Right atrium auricular region (tissue), 2 donors: ENCODE measurements at regions not wholly inside any gene's neighbourhood (a gene's known extent, or its start where the extent isn't known, plus 50 kb on each side); places are given as distances from the start of the nearest gene placed in this dataset.

Experiments used
- DNase-seq: peaks from one replicate; pipeline ENCODE4 v3.0.0-alpha.2; 2019; ENCODE audit warnings: low spot score
- H3K27ac ChIP-seq, 2 donors: fragments of 200-600 bp; sonication (generic); 1 replicate in 1 of 2; 2 replicates in 1 of 2; pipeline ENCODE4 v1.5.1; 2016 to 2019
- H3K27me3 ChIP-seq, 2 donors: fragments of 200-600 bp; sonication (generic); one replicate each; pipeline versions ENCODE4 v1.5.1 to v1.6.0; 2017 to 2019
- H3K36me3 ChIP-seq: fragments of 200-600 bp; sonication (generic); one replicate; pipeline ENCODE4 v1.5.1; 2016
- H3K4me1 ChIP-seq, 2 donors: fragments of 200-600 bp; sonication (generic); one replicate each; pipeline versions ENCODE4 v1.5.1 to v1.6.0; 2017 to 2019
- H3K4me3 ChIP-seq, 2 donors: fragments of 200-600 bp; sonication (generic); 1 replicate in 1 of 2; 2 replicates in 1 of 2; pipeline ENCODE4 v1.5.1; 2017 to 2019; ENCODE audit warnings: mild to moderate bottlenecking in 1 of 2, moderate library complexity in 1 of 2
- H3K9me3 ChIP-seq, 2 donors: fragments of 200-600 bp; sonication (generic); one replicate each; pipeline ENCODE4 v1.5.1; 2019
- TF ChIP-seq, protein P1 (sequence below), 2 donors: fragments of 200-600 bp; sonication (generic); IDR thresholded peaks; one replicate each; pipeline ENCODE4 v1.5.1; 2019; ENCODE audit warnings: antibody characterized with exemption in 2 of 2

DNA sequence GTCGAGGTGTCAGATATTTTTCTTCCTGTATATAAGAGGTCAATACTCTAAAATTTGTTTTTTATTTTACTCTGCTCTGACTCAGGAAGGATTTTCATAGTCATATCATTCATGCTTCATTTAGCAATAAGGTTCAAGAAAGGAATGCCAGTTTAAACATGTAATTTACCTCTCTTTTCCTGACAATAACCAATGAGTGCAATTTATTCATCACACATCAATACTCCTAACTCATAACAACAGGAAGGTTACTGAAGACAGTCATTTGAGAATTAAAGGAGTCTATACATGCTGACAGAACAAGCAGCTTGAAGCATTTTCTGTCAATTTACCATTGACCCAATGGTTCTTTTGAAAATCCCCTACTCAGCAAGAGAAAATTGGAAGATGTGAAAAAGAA lies 190.3 kb upstream of the RPS6KA3 start:
- no peaks in the 10 kb centered on the region for H3K27me3 ChIP-seq
- no peaks in the 10 kb centered on the region for H3K36me3 ChIP-seq
- H3K9me3 ChIP-seq, result no peaks in the 10 kb centered on the region
- no peak overlapping the region for H3K4me3 ChIP-seq
- TF ChIP-seq, protein P1, sequence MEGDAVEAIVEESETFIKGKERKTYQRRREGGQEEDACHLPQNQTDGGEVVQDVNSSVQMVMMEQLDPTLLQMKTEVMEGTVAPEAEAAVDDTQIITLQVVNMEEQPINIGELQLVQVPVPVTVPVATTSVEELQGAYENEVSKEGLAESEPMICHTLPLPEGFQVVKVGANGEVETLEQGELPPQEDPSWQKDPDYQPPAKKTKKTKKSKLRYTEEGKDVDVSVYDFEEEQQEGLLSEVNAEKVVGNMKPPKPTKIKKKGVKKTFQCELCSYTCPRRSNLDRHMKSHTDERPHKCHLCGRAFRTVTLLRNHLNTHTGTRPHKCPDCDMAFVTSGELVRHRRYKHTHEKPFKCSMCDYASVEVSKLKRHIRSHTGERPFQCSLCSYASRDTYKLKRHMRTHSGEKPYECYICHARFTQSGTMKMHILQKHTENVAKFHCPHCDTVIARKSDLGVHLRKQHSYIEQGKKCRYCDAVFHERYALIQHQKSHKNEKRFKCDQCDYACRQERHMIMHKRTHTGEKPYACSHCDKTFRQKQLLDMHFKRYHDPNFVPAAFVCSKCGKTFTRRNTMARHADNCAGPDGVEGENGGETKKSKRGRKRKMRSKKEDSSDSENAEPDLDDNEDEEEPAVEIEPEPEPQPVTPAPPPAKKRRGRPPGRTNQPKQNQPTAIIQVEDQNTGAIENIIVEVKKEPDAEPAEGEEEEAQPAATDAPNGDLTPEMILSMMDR (IDR thresholded peaks at IDR 0.05), result no peak
- H3K27ac ChIP-seq, result no peak overlapping the region
- H3K4me1 ChIP-seq, result no peaks in the 10 kb centered on the region
- DNase-seq, result no peak

DNA sequence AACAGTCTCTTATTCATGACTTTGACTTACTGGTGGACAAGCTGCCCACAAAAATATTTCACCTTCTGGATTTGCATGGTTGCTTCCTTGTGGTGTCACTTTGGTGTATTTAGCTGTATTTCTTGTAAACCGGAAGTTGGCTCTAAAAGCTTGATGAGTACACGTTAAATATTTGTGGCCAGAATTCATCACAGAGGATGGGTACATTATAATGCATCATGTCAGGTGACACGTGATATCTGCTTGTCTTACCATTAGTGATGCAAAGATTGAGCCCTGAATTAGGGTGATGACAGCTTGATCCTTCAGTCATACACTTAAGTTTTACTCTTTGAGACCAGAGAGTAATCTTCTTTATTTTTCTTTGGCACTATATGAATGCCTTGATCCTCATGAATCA lies 188.3 kb upstream of the RPS6KA3 start:
- Histone ChIP-seq H3K27ac (no peak overlapping the region), H3K4me1 (no peaks in the 10 kb centered on the region), H3K36me3 (no peaks in the 10 kb centered on the region), H3K27me3 (no peaks in the 10 kb centered on the region), H3K4me3 (no peak overlapping the region), H3K9me3 (no peaks in the 10 kb centered on the region)
- DNase-seq, result no peak
- TF ChIP-seq, protein P1 (IDR thresholded peaks at IDR 0.05), result no peak

DNA sequence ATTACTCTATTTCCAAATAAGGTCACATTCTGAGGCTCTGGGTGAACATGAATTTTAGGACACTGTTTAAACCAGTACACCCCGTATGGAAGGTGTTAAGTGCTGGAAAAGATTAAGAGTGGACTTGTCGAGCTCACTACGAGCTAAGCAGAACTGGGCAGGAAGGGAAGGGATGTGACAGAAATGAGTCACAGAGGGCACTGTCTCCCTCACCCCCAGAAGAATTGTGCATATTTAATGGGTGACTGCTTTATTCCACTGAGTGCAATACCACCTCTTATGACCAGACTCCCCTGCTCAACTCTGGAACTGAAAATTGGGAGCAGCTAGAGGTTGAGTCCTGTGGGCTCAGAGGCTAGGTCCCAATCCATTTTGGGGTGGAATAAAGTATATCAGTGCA lies 187.4 kb upstream of the RPS6KA3 start:
- TF ChIP-seq, protein P1 (IDR thresholded peaks at IDR 0.05), result no peak
- no peaks in the 10 kb centered on the region for H3K4me1 ChIP-seq
- H3K27ac ChIP-seq, result no peak overlapping the region
- no peak for DNase-seq
- H3K4me3 ChIP-seq, result no peak overlapping the region
- no peaks in the 10 kb centered on the region for H3K27me3 ChIP-seq
- H3K36me3 ChIP-seq, result no peaks in the 10 kb centered on the region
- H3K9me3 ChIP-seq, result no peaks in the 10 kb centered on the region

DNA sequence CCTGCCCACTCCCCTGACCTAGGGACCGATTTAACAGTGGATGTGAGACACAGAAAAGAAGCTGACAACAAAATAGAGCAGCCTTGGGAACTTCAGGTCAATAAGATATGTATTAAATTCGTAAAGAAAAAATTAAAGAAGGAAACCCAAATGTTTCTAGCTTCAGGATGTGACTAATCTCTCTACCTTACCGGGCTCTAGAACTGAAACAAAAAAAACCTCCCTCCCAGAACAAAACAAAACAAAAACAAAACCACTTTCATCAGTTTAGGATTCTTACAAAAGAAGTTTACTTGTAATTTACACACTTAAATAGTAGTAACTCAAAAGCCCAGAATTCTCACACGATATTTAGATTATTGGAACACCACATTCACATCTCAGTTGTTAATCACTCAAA lies 185.8 kb upstream of the RPS6KA3 start:
- Histone ChIP-seq H3K4me1 (no peaks in the 10 kb centered on the region), H3K36me3 (no peaks in the 10 kb centered on the region), H3K27ac (no peak overlapping the region), H3K9me3 (no peaks in the 10 kb centered on the region), H3K4me3 (no peak overlapping the region), H3K27me3 (no peaks in the 10 kb centered on the region)
- DNase-seq, result no peak
- TF ChIP-seq, protein P1 (IDR thresholded peaks at IDR 0.05), result no peak

DNA sequence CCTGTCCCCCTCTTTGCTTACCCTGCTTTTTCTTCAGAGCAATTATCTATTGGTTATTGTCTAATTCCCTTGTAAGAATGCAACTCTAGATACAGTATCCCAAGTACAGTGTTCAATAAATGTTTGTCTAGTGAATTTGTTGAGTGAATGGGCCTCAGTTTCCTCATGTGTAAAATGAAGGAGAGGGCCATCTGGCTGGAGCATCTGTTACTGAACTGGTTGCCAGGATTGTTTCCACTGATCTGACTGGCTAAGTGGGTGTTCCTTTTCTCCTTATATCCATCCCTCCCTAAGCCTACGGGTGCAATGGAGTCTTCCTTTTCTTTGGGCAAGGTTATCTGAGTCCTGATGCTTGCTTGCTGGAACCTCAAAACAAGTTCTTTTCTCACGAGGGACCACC lies 185.2 kb upstream of the RPS6KA3 start:
- no peaks in the 10 kb centered on the region for H3K9me3 ChIP-seq
- no peak overlapping the region for H3K4me3 ChIP-seq
- DNase-seq, result no peak
- no peaks in the 10 kb centered on the region for H3K36me3 ChIP-seq
- H3K4me1 ChIP-seq, result no peaks in the 10 kb centered on the region
- TF ChIP-seq, protein P1 (IDR thresholded peaks at IDR 0.05), result no peak
- no peaks in the 10 kb centered on the region for H3K27me3 ChIP-seq
- H3K27ac ChIP-seq, result no peak overlapping the region

DNA sequence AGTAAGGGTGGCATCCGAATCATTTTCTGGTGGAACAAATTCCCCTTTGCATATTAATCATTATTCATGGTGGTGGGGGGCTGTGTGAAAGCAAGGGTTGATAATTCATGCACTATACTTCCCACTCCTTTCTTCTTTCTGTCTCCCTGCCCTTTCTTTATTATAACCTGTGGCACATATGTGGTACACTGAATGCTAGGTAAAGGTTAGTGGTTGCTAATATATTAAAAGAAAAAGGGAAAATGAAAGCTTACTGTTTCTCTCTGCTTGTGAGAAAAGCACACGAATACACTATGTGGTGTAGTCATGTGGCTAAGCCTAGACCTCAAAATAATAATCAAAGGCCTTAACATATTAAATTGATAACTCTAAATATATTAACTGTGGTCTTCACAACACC lies 178.4 kb upstream of the RPS6KA3 start:
- Histone ChIP-seq H3K27ac (no peak overlapping the region), H3K27me3 (no peaks in the 10 kb centered on the region), H3K9me3 (no peaks in the 10 kb centered on the region), H3K4me1 (no peaks in the 10 kb centered on the region), H3K36me3 (no peaks in the 10 kb centered on the region), H3K4me3 (no peak overlapping the region)
- no peak for DNase-seq
- TF ChIP-seq, protein P1 (IDR thresholded peaks at IDR 0.05), result no peak
